CD14-positive monocyte (primary cell): ENCODE measurements at regions not wholly inside any gene's neighbourhood (a gene's known extent, or its start where the extent isn't known, plus 50 kb on each side); places are given as distances from the start of the nearest gene placed in this dataset.

Experiments used
- DNase-seq, 3 donors: peaks; one replicate each; pipeline ENCODE4 v3.0.0-alpha.2; 2011 to 2022
- H2AFZ ChIP-seq: 2 replicates; pipeline ENCODE4 v1.6.0; 2012; ENCODE audit warnings: mild to moderate bottlenecking, low read depth, low read length, inconsistent platforms; ENCODE audit not compliant: insufficient read depth, poor library complexity, severe bottlenecking
- H3K27ac ChIP-seq, 2 donors: 1 replicate in 1 of 2; 2 replicates in 1 of 2; pipeline ENCODE4 v1.5.1; 2012 to 2013; ENCODE audit warnings: low read length in 2 of 2, control low read depth in 1 of 2, inconsistent platforms in 1 of 2, low read depth in 1 of 2, mild to moderate bottlenecking in 1 of 2
- H3K27me3 ChIP-seq, 2 donors: one replicate each; pipeline versions ENCODE4 v1.6.0 to v1.6.1; 2011 to 2013; ENCODE audit warnings: low read length in 2 of 2; ENCODE audit not compliant: control insufficient read depth in 2 of 2, insufficient read depth in 2 of 2
- H3K36me3 ChIP-seq, 2 donors: replicated peaks in 1 of 2; 1 replicate in 1 of 2; 2 replicates in 1 of 2; pipeline versions ENCODE4 v1.5.1 to v1.6.1; 2012 to 2013; ENCODE audit warnings: low read length in 2 of 2, control low read depth in 1 of 2, inconsistent platforms in 1 of 2, mild to moderate bottlenecking in 1 of 2; ENCODE audit not compliant: insufficient read depth in 2 of 2, control insufficient read depth in 1 of 2
- H3K4me1 ChIP-seq, 2 donors: 1 replicate in 1 of 2; 2 replicates in 1 of 2; pipeline versions ENCODE4 v1.5.1 to v1.6.1; 2012 to 2013; ENCODE audit warnings: low read length in 2 of 2, control low read depth in 1 of 2, inconsistent platforms in 1 of 2, mild to moderate bottlenecking in 1 of 2, moderate library complexity in 1 of 2; ENCODE audit not compliant: insufficient read depth in 2 of 2, control insufficient read depth in 1 of 2
- H3K4me2 ChIP-seq: replicated peaks from 2 replicates; pipeline ENCODE3; 2012; ENCODE audit warnings: low read length, moderate library complexity, mild to moderate bottlenecking; ENCODE audit not compliant: poor library complexity, severe bottlenecking; ENCODE audit errors: extremely low read depth
- H3K4me3 ChIP-seq, 3 experiments: fragments of 200-600 bp in 1 of 3; sonication (generic) in 1 of 3; replicated peaks in 1 of 3; 1 replicate in 2 of 3; 2 replicates in 1 of 3; pipeline ENCODE4 v1.5.1; 2011 to 2013; ENCODE audit warnings: low read length in 3 of 3, mild to moderate bottlenecking in 3 of 3, control low read depth in 2 of 3, low read depth in 2 of 3, inconsistent platforms in 1 of 3, moderate library complexity in 1 of 3
- H3K79me2 ChIP-seq: 2 replicates; pipeline ENCODE4 v1.6.0; 2012; ENCODE audit warnings: mild to moderate bottlenecking, control low read depth, inconsistent platforms, low read length, moderate library complexity; ENCODE audit not compliant: insufficient read depth
- H3K9ac ChIP-seq: 2 replicates; pipeline ENCODE4 v1.6.0; 2017; ENCODE audit warnings: low read length, mild to moderate bottlenecking; ENCODE audit not compliant: insufficient read depth, poor library complexity, severe bottlenecking
- H3K9me3 ChIP-seq, 2 donors: replicated peaks in 1 of 2; 1 replicate in 1 of 2; 2 replicates in 1 of 2; pipeline versions ENCODE4 v1.5.1 to v1.6.1; 2012 to 2013; ENCODE audit warnings: low read length in 2 of 2, control low read depth in 1 of 2; ENCODE audit not compliant: control insufficient read depth in 1 of 2, insufficient read depth in 1 of 2
- H4K20me1 ChIP-seq: 2 replicates; pipeline ENCODE4 v1.6.0; 2012; ENCODE audit warnings: mild to moderate bottlenecking, low read length, control low read depth, moderate library complexity; ENCODE audit not compliant: insufficient read depth
- H3K27ac Mint-ChIP-seq, 7 donors: one replicate each; pipeline ENCODE4 v1.8.0; 2020; ENCODE audit warnings: mild to moderate bottlenecking in 7 of 7, mixed read lengths in 7 of 7, moderate library complexity in 6 of 7, inconsistent platforms in 2 of 7
- H3K27me3 Mint-ChIP-seq, 3 donors: one replicate each; pipeline ENCODE4 v1.8.0; 2021 to 2022; ENCODE audit warnings: low read depth in 3 of 3, mild to moderate bottlenecking in 3 of 3, mixed read lengths in 3 of 3, moderate library complexity in 3 of 3, inconsistent platforms in 1 of 3
- H3K36me3 Mint-ChIP-seq, 2 donors: one replicate each; pipeline ENCODE4 v1.8.0; 2020; ENCODE audit warnings: mixed read lengths in 2 of 2, inconsistent platforms in 1 of 2, mild to moderate bottlenecking in 1 of 2
- H3K4me1 Mint-ChIP-seq: one replicate; pipeline ENCODE4 v1.8.0; 2020; ENCODE audit warnings: mild to moderate bottlenecking, mixed read lengths
- H3K4me3 Mint-ChIP-seq, 2 donors: one replicate each; pipeline ENCODE4 v1.8.0; 2020; ENCODE audit warnings: mild to moderate bottlenecking in 2 of 2, mixed read lengths in 2 of 2, moderate library complexity in 1 of 2
- H3K9me3 Mint-ChIP-seq, 7 donors: one replicate each; pipeline ENCODE4 v1.8.0; 2020 to 2022; ENCODE audit warnings: mixed read lengths in 7 of 7, mild to moderate bottlenecking in 6 of 7, moderate library complexity in 6 of 7, inconsistent platforms in 2 of 7
- WGBS: methylation state at CpG from one replicate; pipeline ENCODE4 v1.1.5; 2013; ENCODE audit warnings: missing lambda C conversion rate; ENCODE audit not compliant: insufficient coverage; 5-methylcytosine and 5-hydroxymethylcytosine counted together
- intact Hi-C, 2 donors: fragments of 100-400 bp; cut with micrococcal nuclease; formaldehyde crosslinking; loops; one replicate each; pipeline versions ENCODE4 v1.15.0 to v1.15.1; 2023
- TF ChIP-seq, protein P1 (sequence below): fragments of 200-600 bp; IDR thresholded peaks from one replicate; pipeline ENCODE4 v1.8.0; 2022; ENCODE audit warnings: antibody characterized with exemption, mild to moderate bottlenecking

DNA sequence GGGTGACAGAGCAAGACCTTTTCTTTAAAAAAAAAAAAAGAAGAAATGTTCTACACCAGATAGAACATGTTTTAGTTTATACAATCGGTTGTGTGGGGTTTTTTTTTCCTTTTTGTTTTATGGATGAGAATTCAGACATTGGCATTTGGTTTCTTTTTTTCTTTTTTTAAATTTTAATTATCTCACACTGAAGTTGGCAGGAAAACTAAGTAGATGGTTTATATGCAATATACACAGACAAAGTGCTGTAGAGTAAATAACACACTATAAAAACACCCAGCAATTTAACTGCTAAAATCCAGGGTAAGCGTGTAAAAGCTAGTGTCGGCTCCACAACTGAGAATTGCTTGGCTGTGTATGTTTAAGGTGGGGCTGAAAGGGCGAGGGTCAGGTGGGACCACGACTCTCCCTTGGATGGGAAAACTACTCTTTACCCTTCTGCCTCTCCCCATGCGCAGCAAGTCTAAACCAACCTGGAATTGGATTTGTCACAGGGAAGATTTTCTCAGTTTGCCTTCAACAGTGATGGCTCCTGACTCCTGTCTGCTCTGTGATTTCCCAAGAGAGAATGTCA is 147.1 kb upstream of the MARCKS start:
- Histone ChIP-seq H3K36me3 (no peaks in the 10 kb centered on the region), H3K4me1 (no peaks in the 10 kb centered on the region), H3K4me2 (no peak overlapping the region), H2AFZ (no peak overlapping the region), H3K4me3 (no peak overlapping the region), H3K27ac (no peak overlapping the region), H3K27me3 (no peaks in the 10 kb centered on the region), H3K79me2 (no peaks in the 10 kb centered on the region), H3K9me3 (no peaks in the 10 kb centered on the region), H4K20me1 (no peaks in the 10 kb centered on the region), H3K9ac (no peak overlapping the region)
- no peak for DNase-seq
- WGBS: no CpG with 5 or more reads among the region's 6 CpGs
- H3K27ac Mint-ChIP-seq: no peak overlapping the region
- H3K9me3 Mint-ChIP-seq: peaks cover 0 to 2% (median 0%) of the 10 kb centered on the region in 7 donors
- no peak overlapping the region for H3K4me3 Mint-ChIP-seq
- H3K27me3 Mint-ChIP-seq: peaks cover 0 to 2% (median 0%) of the 10 kb centered on the region in 3 donors
- TF ChIP-seq, protein P1, sequence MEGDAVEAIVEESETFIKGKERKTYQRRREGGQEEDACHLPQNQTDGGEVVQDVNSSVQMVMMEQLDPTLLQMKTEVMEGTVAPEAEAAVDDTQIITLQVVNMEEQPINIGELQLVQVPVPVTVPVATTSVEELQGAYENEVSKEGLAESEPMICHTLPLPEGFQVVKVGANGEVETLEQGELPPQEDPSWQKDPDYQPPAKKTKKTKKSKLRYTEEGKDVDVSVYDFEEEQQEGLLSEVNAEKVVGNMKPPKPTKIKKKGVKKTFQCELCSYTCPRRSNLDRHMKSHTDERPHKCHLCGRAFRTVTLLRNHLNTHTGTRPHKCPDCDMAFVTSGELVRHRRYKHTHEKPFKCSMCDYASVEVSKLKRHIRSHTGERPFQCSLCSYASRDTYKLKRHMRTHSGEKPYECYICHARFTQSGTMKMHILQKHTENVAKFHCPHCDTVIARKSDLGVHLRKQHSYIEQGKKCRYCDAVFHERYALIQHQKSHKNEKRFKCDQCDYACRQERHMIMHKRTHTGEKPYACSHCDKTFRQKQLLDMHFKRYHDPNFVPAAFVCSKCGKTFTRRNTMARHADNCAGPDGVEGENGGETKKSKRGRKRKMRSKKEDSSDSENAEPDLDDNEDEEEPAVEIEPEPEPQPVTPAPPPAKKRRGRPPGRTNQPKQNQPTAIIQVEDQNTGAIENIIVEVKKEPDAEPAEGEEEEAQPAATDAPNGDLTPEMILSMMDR: no peak
- H3K4me1 Mint-ChIP-seq: no peaks in the 10 kb centered on the region
- intact Hi-C loops: no loop called here
- H3K36me3 Mint-ChIP-seq: no peaks in the 10 kb centered on the region

DNA sequence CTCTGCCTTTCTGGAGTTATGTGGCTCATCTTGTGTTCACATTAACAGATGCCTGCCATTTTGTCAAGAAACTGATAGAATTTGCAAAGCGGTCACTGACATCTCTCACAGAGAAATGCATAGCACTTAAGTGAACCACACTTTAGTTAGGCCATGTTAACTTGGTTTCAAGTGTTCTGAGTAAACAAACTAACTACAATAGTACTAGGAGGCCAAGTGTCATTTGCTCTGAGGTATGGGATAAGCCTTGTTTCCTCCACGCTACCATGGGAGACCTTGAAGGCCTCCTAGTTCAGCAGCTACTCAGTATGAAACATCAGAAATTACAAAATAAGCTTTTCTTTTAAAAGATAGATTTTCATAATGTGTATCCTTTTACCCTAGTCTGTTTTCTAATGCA is 143.5 kb upstream of the MARCKS start:
- intact Hi-C loops: no loop called here
- Histone ChIP-seq H3K79me2 (no peaks in the 10 kb centered on the region), H3K27ac (no peak overlapping the region), H3K9me3 (no peaks in the 10 kb centered on the region), H3K4me3 (no peak overlapping the region), H3K27me3 (no peaks in the 10 kb centered on the region), H3K9ac (no peak overlapping the region), H3K4me2 (no peak overlapping the region), H2AFZ (no peak overlapping the region), H3K4me1 (peaks cover 0 to 2% of the 10 kb centered on the region in 2 donors), H4K20me1 (no peaks in the 10 kb centered on the region), H3K36me3 (no peaks in the 10 kb centered on the region)
- peaks cover 0 to 5% (median 4%) of the 10 kb centered on the region in 3 donors for H3K27me3 Mint-ChIP-seq
- H3K9me3 Mint-ChIP-seq: peaks cover 0 to 2% (median 0%) of the 10 kb centered on the region in 7 donors
- TF ChIP-seq, protein P1: no peak
- H3K4me1 Mint-ChIP-seq: peaks cover 4% of the 10 kb centered on the region
- no peak overlapping the region for H3K27ac Mint-ChIP-seq
- no CpG with 5 or more reads among the region's 2 CpGs for WGBS
- no peak overlapping the region for H3K4me3 Mint-ChIP-seq
- H3K36me3 Mint-ChIP-seq: no peaks in the 10 kb centered on the region
- no peak for DNase-seq
